CD4-positive, alpha-beta T cell (primary cell): ENCODE measurements at regions not wholly inside any gene's neighbourhood (a gene's known extent, or its start where the extent isn't known, plus 50 kb on each side); places are given as distances from the start of the nearest gene placed in this dataset.

Experiments used
- ATAC-seq: fragments of 200-7000 bp; cut with Tn5 transposase; one replicate; pipeline ENCODE4 v1.10.0; 2022; ENCODE audit warnings: mild to moderate bottlenecking; ENCODE audit not compliant: poor library complexity
- CTCF ChIA-PET: fragments of 350-600 bp; sonication (Branson Sonifier 250); formaldehyde crosslinking; loops from one replicate; lab custom pipeline; 2021; ENCODE audit warnings: antibody characterized with exemption, inconsistent platforms; lab: Charles Lee
- POLR2A ChIA-PET: fragments of 350-600 bp; sonication (Branson Sonifier 250); formaldehyde crosslinking; loops from one replicate; lab custom pipeline; 2021; ENCODE audit warnings: antibody characterized with exemption, inconsistent platforms; lab: Charles Lee
- DNase-seq, 14 experiments: peaks; one replicate each; pipeline ENCODE4 v3.0.0-alpha.2; 2013 to 2020; ENCODE audit warnings: mixed read lengths in 2 of 14
- H3K27ac ChIP-seq, 2 donors: one replicate each; pipeline versions ENCODE4 v1.5.1 to v1.7.0; 2013; ENCODE audit warnings: low read length in 2 of 2, low read depth in 1 of 2, mild to moderate bottlenecking in 1 of 2
- H3K27me3 ChIP-seq, 2 experiments: 1 replicate in 1 of 2; 2 replicates in 1 of 2; pipeline versions ENCODE4 v1.6.1 to v1.7.0; 2013; ENCODE audit warnings: low read length in 2 of 2, control low read depth in 1 of 2, mild to moderate bottlenecking in 1 of 2, moderate library complexity in 1 of 2; ENCODE audit not compliant: insufficient read depth in 2 of 2, control insufficient read depth in 1 of 2
- H3K36me3 ChIP-seq: one replicate; pipeline ENCODE4 v1.6.1; 2013; ENCODE audit warnings: low read length, control low read depth; ENCODE audit not compliant: insufficient read depth
- H3K4me1 ChIP-seq: one replicate; pipeline ENCODE4 v1.6.1; 2013; ENCODE audit warnings: low read length, control low read depth; ENCODE audit not compliant: insufficient read depth
- H3K4me3 ChIP-seq: one replicate; pipeline ENCODE4 v1.5.1; 2013; ENCODE audit warnings: mild to moderate bottlenecking, low read length, moderate library complexity
- H3K9me3 ChIP-seq, 2 experiments: 1 replicate in 1 of 2; 2 replicates in 1 of 2; pipeline versions ENCODE4 v1.6.1 to v1.7.0; 2013; ENCODE audit warnings: low read length in 2 of 2, mild to moderate bottlenecking in 2 of 2, control low read depth in 1 of 2, moderate library complexity in 1 of 2; ENCODE audit not compliant: control insufficient read depth in 1 of 2, insufficient read depth in 1 of 2
- H3K27ac Mint-ChIP-seq: one replicate; pipeline ENCODE4 v1.8.0; 2020; ENCODE audit warnings: mixed read lengths
- H3K27me3 Mint-ChIP-seq: one replicate; pipeline ENCODE4 v1.8.0; 2021; ENCODE audit warnings: mixed read lengths
- H3K36me3 Mint-ChIP-seq: one replicate; pipeline ENCODE4 v1.8.0; 2021; ENCODE audit warnings: low read depth, mixed read lengths
- H3K4me1 Mint-ChIP-seq: one replicate; pipeline ENCODE4 v1.8.0; 2021; ENCODE audit warnings: low read depth, mixed read lengths
- H3K4me3 Mint-ChIP-seq: one replicate; pipeline ENCODE4 v1.8.0; 2020; ENCODE audit warnings: mild to moderate bottlenecking, mixed read lengths
- H3K9me3 Mint-ChIP-seq: one replicate; pipeline ENCODE4 v1.8.0; 2020; ENCODE audit warnings: mixed read lengths
- CTCF ChIP-seq: fragments of 200-600 bp; IDR thresholded peaks from one replicate; pipeline ENCODE4 v1.8.0; 2022; ENCODE audit warnings: antibody characterized with exemption, mild to moderate bottlenecking
- intact Hi-C, 2 experiments: fragments of 100-400 bp; cut with DNase I in 1 of 2; cut with micrococcal nuclease in 1 of 2; formaldehyde crosslinking; loops; one replicate each; pipeline versions ENCODE4 v1.15.1 to v1.9.0; 2023 to 2025; cut with DNase I, micrococcal nuclease

GRCh38 chr18:68418226-68418868, 296.6 kb downstream of the TMX3 start:
- Mint-ChIP-seq H3K4me1 (no peaks in the 10 kb centered on the region), H3K4me3 (no peak overlapping the region), H3K27ac (no peak overlapping the region), H3K36me3 (no peaks in the 10 kb centered on the region), H3K27me3 (no peaks in the 10 kb centered on the region), H3K9me3 (no peaks in the 10 kb centered on the region)
- no peak for TF ChIP-seq CTCF
- Histone ChIP-seq H3K4me1 (no peaks in the 10 kb centered on the region), H3K36me3 (no peaks in the 10 kb centered on the region), H3K4me3 (no peak overlapping the region), H3K27ac (no peak overlapping the region), H3K9me3 (no peaks in the 10 kb centered on the region), H3K27me3 (no peaks in the 10 kb centered on the region)
- intact Hi-C loops = no loop called here
- CTCF ChIA-PET = no interaction called here
- no peak for ATAC-seq
- POLR2A ChIA-PET = no interaction called here
- DNase-seq = no peak

- H3K27ac ChIP-seq = no peak overlapping the region
- intact Hi-C loops = no loop called here
Measured at GRCh38 chr18:68417826-68418225, 297.1 kb downstream of the TMX3 start.

GRCh38 chr18:68417166-68417799, 297.6 kb downstream of the TMX3 start:
- Mint-ChIP-seq H3K9me3 (no peaks in the 10 kb centered on the region), H3K36me3 (no peaks in the 10 kb centered on the region), H3K4me1 (no peaks in the 10 kb centered on the region), H3K4me3 (no peak overlapping the region), H3K27me3 (no peaks in the 10 kb centered on the region), H3K27ac (no peak overlapping the region)
- no peaks in the 10 kb centered on the region for H3K27me3 ChIP-seq
- H3K36me3 ChIP-seq = no peaks in the 10 kb centered on the region
- intact Hi-C loops = no loop called here
- H3K4me1 ChIP-seq = no peaks in the 10 kb centered on the region
- CTCF ChIA-PET = no interaction called here
- H3K4me3 ChIP-seq = no peak overlapping the region
- TF ChIP-seq CTCF = no peak
- no peak for ATAC-seq
- POLR2A ChIA-PET = no interaction called here
- no peaks in the 10 kb centered on the region for H3K9me3 ChIP-seq
- no peak overlapping the region for H3K27ac ChIP-seq
- no peak for DNase-seq

More at GRCh38 chr18:68417826-68418225, 297.1 kb downstream of the TMX3 start:
- Histone ChIP-seq H3K27me3 (no peaks in the 10 kb centered on the region), H3K4me3 (no peak overlapping the region), H3K9me3 (no peaks in the 10 kb centered on the region), H3K36me3 (no peaks in the 10 kb centered on the region), H3K4me1 (no peaks in the 10 kb centered on the region)
- H3K36me3 Mint-ChIP-seq = no peaks in the 10 kb centered on the region
- no peak overlapping the region for H3K4me3 Mint-ChIP-seq
- no peak for ATAC-seq
- H3K9me3 Mint-ChIP-seq = no peaks in the 10 kb centered on the region
- POLR2A ChIA-PET = no interaction called here
- CTCF ChIA-PET = no interaction called here
- H3K27ac Mint-ChIP-seq = no peak overlapping the region
- H3K27me3 Mint-ChIP-seq = no peaks in the 10 kb centered on the region
- H3K4me1 Mint-ChIP-seq = no peaks in the 10 kb centered on the region
- DNase-seq = no peak
- no peak for TF ChIP-seq CTCF
